ENCODE measurements at regions not wholly inside any gene's neighbourhood (a gene's known extent, or its start where the extent isn't known, plus 50 kb on each side); places are given as distances from the start of the nearest gene placed in this dataset.

GRCh38 chrX:45368705-45369104 lies 168.0 kb upstream of the DIPK2B start:
- intact Hi-C loops (cut with micrococcal nuclease) = no loop called here
- Histone ChIP-seq H2AFZ (ENCODE audit: insufficient read depth, low read depth, low read length, poor library complexity, severe bottlenecking) (no peak overlapping the region), H3K79me2 (ENCODE audit: insufficient read depth, low read length) (no peaks in the 10 kb centered on the region), H4K20me1 (ENCODE audit: insufficient read depth, low read length) (no peaks in the 10 kb centered on the region), H3K4me3 (replicated peaks in 1 of 3; ENCODE audit: low read depth in 2 of 3, low read length in 3 of 3) (no peak overlapping the region), H3K36me3 (replicated peaks in 1 of 2; ENCODE audit: control insufficient read depth in 1 of 2, insufficient read depth in 2 of 2, low read length in 2 of 2) (no peaks in the 10 kb centered on the region), H3K4me2 (replicated peaks; ENCODE audit: extremely low read depth, low read length, poor library complexity, severe bottlenecking) (no peak overlapping the region), H3K27ac (ENCODE audit: low read depth in 1 of 2, low read length in 2 of 2) (no peak overlapping the region), H3K9me3 (replicated peaks in 1 of 2; ENCODE audit: control insufficient read depth in 1 of 2, insufficient read depth in 1 of 2, low read length in 2 of 2) (peaks cover 10 to 36% of the 10 kb centered on the region in 2 donors), H3K27me3 (ENCODE audit: control insufficient read depth in 2 of 2, insufficient read depth in 2 of 2, low read length in 2 of 2) (no peaks in the 10 kb centered on the region), H3K9ac (ENCODE audit: insufficient read depth, low read length, poor library complexity, severe bottlenecking) (no peak overlapping the region), H3K4me1 (ENCODE audit: control insufficient read depth in 1 of 2, insufficient read depth in 2 of 2, low read length in 2 of 2) (no peaks in the 10 kb centered on the region)
- DNase-seq = no peak
- H3K36me3 Mint-ChIP-seq = no peaks in the 10 kb centered on the region
- H3K27me3 Mint-ChIP-seq (ENCODE audit: low read depth in 3 of 3) = peaks cover 0 to 2% (median 0%) of the 10 kb centered on the region in 3 donors
- no peak for TF ChIP-seq CTCF (IDR thresholded peaks at IDR 0.05)
- H3K27ac Mint-ChIP-seq = no peak overlapping the region
- WGBS (ENCODE audit: insufficient coverage) = no CpG with 5 or more reads among the region's 2 CpGs
- H3K4me3 Mint-ChIP-seq = no peak overlapping the region
- no peaks in the 10 kb centered on the region for H3K4me1 Mint-ChIP-seq
- peaks cover 9 to 47% (median 31%) of the 10 kb centered on the region in 7 donors for H3K9me3 Mint-ChIP-seq

- no peak overlapping the region for H3K27ac ChIP-seq (ENCODE audit: low read depth in 1 of 2, low read length in 2 of 2)
- no peak overlapping the region for H3K4me2 ChIP-seq (replicated peaks; ENCODE audit: extremely low read depth, low read length, poor library complexity, severe bottlenecking)
- H3K27me3 ChIP-seq (ENCODE audit: control insufficient read depth in 2 of 2, insufficient read depth in 2 of 2, low read length in 2 of 2) = no peaks in the 10 kb centered on the region
- intact Hi-C loops (cut with micrococcal nuclease) = no loop called here
- Mint-ChIP-seq H3K27ac (no peak overlapping the region), H3K36me3 (no peaks in the 10 kb centered on the region), H3K9me3 (peaks cover 7 to 35% (median 24%) of the 10 kb centered on the region in 7 donors), H3K27me3 (ENCODE audit: low read depth in 3 of 3) (peaks cover 0 to 5% (median 0%) of the 10 kb centered on the region in 3 donors), H3K4me1 (no peaks in the 10 kb centered on the region), H3K4me3 (no peak overlapping the region)
- WGBS (ENCODE audit: insufficient coverage) = no CpG with 5 or more reads among the region's 4 CpGs
- no peak for DNase-seq
- H3K4me1 ChIP-seq (ENCODE audit: control insufficient read depth in 1 of 2, insufficient read depth in 2 of 2, low read length in 2 of 2) = no peaks in the 10 kb centered on the region
- H3K9me3 ChIP-seq (replicated peaks in 1 of 2; ENCODE audit: control insufficient read depth in 1 of 2, insufficient read depth in 1 of 2, low read length in 2 of 2) = peaks cover 6 to 17% of the 10 kb centered on the region in 2 donors
- TF ChIP-seq CTCF (IDR thresholded peaks at IDR 0.05) = no peak
- H3K4me3 ChIP-seq (replicated peaks in 1 of 3; ENCODE audit: low read depth in 2 of 3, low read length in 3 of 3) = no peak overlapping the region
- no peak overlapping the region for H2AFZ ChIP-seq (ENCODE audit: insufficient read depth, low read depth, low read length, poor library complexity, severe bottlenecking)
- H3K36me3 ChIP-seq (replicated peaks in 1 of 2; ENCODE audit: control insufficient read depth in 1 of 2, insufficient read depth in 2 of 2, low read length in 2 of 2) = no peaks in the 10 kb centered on the region
- no peak overlapping the region for H3K9ac ChIP-seq (ENCODE audit: insufficient read depth, low read length, poor library complexity, severe bottlenecking)
- no peaks in the 10 kb centered on the region for H4K20me1 ChIP-seq (ENCODE audit: insufficient read depth, low read length)
- no peaks in the 10 kb centered on the region for H3K79me2 ChIP-seq (ENCODE audit: insufficient read depth, low read length)
These were observed 162.9 kb upstream of the DIPK2B start for GRCh38 chrX:45363596-45363995.
